ENCODE measurements at regions not wholly inside any gene's neighbourhood (a gene's known extent, or its start where the extent isn't known, plus 50 kb on each side); places are given as distances from the start of the nearest gene placed in this dataset.

- peak in 2 of 8 experiments; percentile 11 to 36 for ATAC-seq (replicated peaks in 6 of 8)
- in situ Hi-C loops (cut with MboI; ENCODE audit: low pct_unique_long_range_greater_than_20kb in 2 of 9, low sequenced_read_pairs in 9 of 9, unreplicated experiment in 9 of 9): no loop called here
- Histone ChIP-seq H3K4me3 (no peak overlapping the region), H3K27ac (no peak overlapping the region), H3K4me1 (replicated peaks in 1 of 2) (peaks cover 5 to 19% of the 10 kb centered on the region in 2 donors)
- 44 to 79% (median 61%) methylated on average over 2 to 6 of the region's 6 CpGs; no CpG with 5 or more reads in 4 of the 10 experiments for WGBS, 10 experiments
These were observed 232.5 kb downstream of the TFAP2C start for GRCh38 chr20:56861590-56861989.

GRCh38 chr20:56865055-56865454, 235.9 kb downstream of the TFAP2C start:
- H3K4me1 ChIP-seq (replicated peaks in 1 of 2): peaks cover 0 to 9% of the 10 kb centered on the region in 2 donors
- peak in 3 of 8 experiments; percentile 16 to 32 (median 25) for ATAC-seq (replicated peaks in 6 of 8)
- 0 to 100% (median 67%) methylated on average over 1 to 6 of the region's 10 CpGs; no CpG with 5 or more reads in 2 of the 10 experiments for WGBS, 10 experiments

GRCh38 chr20:56867128-56867527, 238.0 kb downstream of the TFAP2C start:
- H3K4me1 ChIP-seq (replicated peaks in 1 of 2): no peaks in the 10 kb centered on the region
- no peak for ATAC-seq (replicated peaks in 6 of 8)
- H3K4me3 ChIP-seq: no peak overlapping the region
- WGBS, 10 experiments: 0 to 100% (median 55%) methylated on average over 1 to 2 of the region's 4 CpGs; no CpG with 5 or more reads in 4 of the 10 experiments
- in situ Hi-C loops (cut with MboI; ENCODE audit: low pct_unique_long_range_greater_than_20kb in 2 of 9, low sequenced_read_pairs in 9 of 9, unreplicated experiment in 9 of 9): no loop called here
- no peak overlapping the region for H3K27ac ChIP-seq

More at GRCh38 chr20:56865055-56865454, 235.9 kb downstream of the TFAP2C start:
- in situ Hi-C loops (cut with MboI; ENCODE audit: low pct_unique_long_range_greater_than_20kb in 2 of 9, low sequenced_read_pairs in 9 of 9, unreplicated experiment in 9 of 9): no loop called here
- Histone ChIP-seq H3K4me3 (no peak overlapping the region), H3K27ac (no peak overlapping the region)

GRCh38 chr20:56868746-56869145, 239.6 kb downstream of the TFAP2C start:
- no peak for ATAC-seq (replicated peaks in 6 of 8)
- 7 to 100% (median 67%) methylated on average over 1 to 4 of the region's 4 CpGs for WGBS, 10 experiments
- no peak overlapping the region for H3K27ac ChIP-seq
- H3K4me3 ChIP-seq: no peak overlapping the region
- in situ Hi-C loops (cut with MboI; ENCODE audit: low pct_unique_long_range_greater_than_20kb in 2 of 9, low sequenced_read_pairs in 9 of 9, unreplicated experiment in 9 of 9): no loop called here
- H3K4me1 ChIP-seq (replicated peaks in 1 of 2): no peaks in the 10 kb centered on the region

- in situ Hi-C loops (cut with MboI; ENCODE audit: low pct_unique_long_range_greater_than_20kb in 2 of 9, low sequenced_read_pairs in 9 of 9, unreplicated experiment in 9 of 9): no loop called here
- H3K4me3 ChIP-seq: no peak overlapping the region
- no peak overlapping the region for H3K27ac ChIP-seq
- no peaks in the 10 kb centered on the region for H3K4me1 ChIP-seq (replicated peaks in 1 of 2)
- ATAC-seq (replicated peaks in 6 of 8): no peak
- WGBS, 10 experiments: 88 to 100% (median 100%) methylated on average over 1 to 4 of the region's 5 CpGs; no CpG with 5 or more reads in 4 of the 10 experiments
These were observed 241.2 kb downstream of the TFAP2C start for GRCh38 chr20:56870271-56870670.

- in situ Hi-C loops (cut with MboI; ENCODE audit: low pct_unique_long_range_greater_than_20kb in 2 of 9, low sequenced_read_pairs in 9 of 9, unreplicated experiment in 9 of 9): no loop called here
- no peaks in the 10 kb centered on the region for H3K4me1 ChIP-seq (replicated peaks in 1 of 2)
These were observed 242.6 kb downstream of the TFAP2C start for GRCh38 chr20:56871691-56872090.

GRCh38 chr20:56872620-56873458, 243.7 kb downstream of the TFAP2C start:
- Histone ChIP-seq H3K27ac (no peak overlapping the region), H3K4me3 (no peak overlapping the region), H3K4me1 (replicated peaks in 1 of 2) (no peaks in the 10 kb centered on the region)
- WGBS, 10 experiments: 58 to 74% (median 70%) methylated on average over 2 to 9 of the region's 11 CpGs; no CpG with 5 or more reads in 1 of the 10 experiments
- in situ Hi-C loops (cut with MboI; ENCODE audit: low pct_unique_long_range_greater_than_20kb in 2 of 9, low sequenced_read_pairs in 9 of 9, unreplicated experiment in 9 of 9): no loop called here
- ATAC-seq (replicated peaks in 6 of 8): peak in 3 of 8 experiments; percentile 37 to 66 (median 55)

More at GRCh38 chr20:56871691-56872090, 242.6 kb downstream of the TFAP2C start:
- H3K27ac ChIP-seq: no peak overlapping the region
- ATAC-seq (replicated peaks in 6 of 8): no peak
- WGBS, 10 experiments: 69 to 83% (median 77%) methylated on average over 2 to 9 of the region's 11 CpGs; no CpG with 5 or more reads in 7 of the 10 experiments
- no peak overlapping the region for H3K4me3 ChIP-seq

- 68 to 100% (median 95%) methylated on average over 1 to 18 of the region's 26 CpGs; no CpG with 5 or more reads in 3 of the 10 experiments for WGBS, 10 experiments
- no peak overlapping the region for H3K4me3 ChIP-seq
- in situ Hi-C loops (cut with MboI; ENCODE audit: low pct_unique_long_range_greater_than_20kb in 2 of 9, low sequenced_read_pairs in 9 of 9, unreplicated experiment in 9 of 9): no loop called here
- H3K27ac ChIP-seq: no peak overlapping the region
- no peaks in the 10 kb centered on the region for H3K4me1 ChIP-seq (replicated peaks in 1 of 2)
- no peak for ATAC-seq (replicated peaks in 6 of 8)
These were observed 244.7 kb downstream of the TFAP2C start for GRCh38 chr20:56873836-56874235.

GRCh38 chr20:56875052-56875659, 246.1 kb downstream of the TFAP2C start:
- WGBS, 10 experiments: 0 to 55% (median 36%) methylated on average over 1 to 5 of the region's 6 CpGs; no CpG with 5 or more reads in 6 of the 10 experiments
- in situ Hi-C loops (cut with MboI; ENCODE audit: low pct_unique_long_range_greater_than_20kb in 2 of 9, low sequenced_read_pairs in 9 of 9, unreplicated experiment in 9 of 9): no loop called here
- H3K4me3 ChIP-seq: no peak overlapping the region
- peak in 7 of 8 experiments; percentile 25 to 98 (median 64) for ATAC-seq (replicated peaks in 6 of 8)
- H3K4me1 ChIP-seq (replicated peaks in 1 of 2): no peaks in the 10 kb centered on the region
- H3K27ac ChIP-seq: no peak overlapping the region

GRCh38 chr20:56875803-56876202, 246.7 kb downstream of the TFAP2C start:
- in situ Hi-C loops (cut with MboI; ENCODE audit: low pct_unique_long_range_greater_than_20kb in 2 of 9, low sequenced_read_pairs in 9 of 9, unreplicated experiment in 9 of 9): no loop called here
- Histone ChIP-seq H3K4me1 (replicated peaks in 1 of 2) (no peaks in the 10 kb centered on the region), H3K4me3 (no peak overlapping the region), H3K27ac (no peak overlapping the region)
- no peak for ATAC-seq (replicated peaks in 6 of 8)
- WGBS, 10 experiments: 38 to 100% (median 89%) methylated on average over 1 to 7 of the region's 7 CpGs

GRCh38 chr20:56885521-56885920, 256.4 kb downstream of the TFAP2C start:
- ATAC-seq (replicated peaks in 6 of 8): no peak
- H3K4me3 ChIP-seq: no peak overlapping the region

GRCh38 chr20:56890011-56890410, 260.9 kb downstream of the TFAP2C start:
- 20 to 100% (median 73%) methylated on average over 1 to 11 of the region's 11 CpGs; no CpG with 5 or more reads in 2 of the 10 experiments for WGBS, 10 experiments
- H3K27ac ChIP-seq: no peak overlapping the region
- no peaks in the 10 kb centered on the region for H3K4me1 ChIP-seq (replicated peaks in 1 of 2)
- in situ Hi-C loops (cut with MboI; ENCODE audit: low pct_unique_long_range_greater_than_20kb in 2 of 9, low sequenced_read_pairs in 9 of 9, unreplicated experiment in 9 of 9): no loop called here
- H3K4me3 ChIP-seq: no peak overlapping the region
- ATAC-seq (replicated peaks in 6 of 8): no peak

More at GRCh38 chr20:56885521-56885920, 256.4 kb downstream of the TFAP2C start:
- no peaks in the 10 kb centered on the region for H3K4me1 ChIP-seq (replicated peaks in 1 of 2)
- H3K27ac ChIP-seq: no peak overlapping the region
- WGBS, 10 experiments: 67 to 99% (median 91%) methylated on average over 2 to 12 of the region's 14 CpGs; no CpG with 5 or more reads in 4 of the 10 experiments
- in situ Hi-C loops (cut with MboI; ENCODE audit: low pct_unique_long_range_greater_than_20kb in 2 of 9, low sequenced_read_pairs in 9 of 9, unreplicated experiment in 9 of 9): no loop called here

GRCh38 chr20:56893226-56893917, 264.3 kb downstream of the TFAP2C start:
- no peak overlapping the region for H3K4me3 ChIP-seq
- H3K4me1 ChIP-seq (replicated peaks in 1 of 2): no peaks in the 10 kb centered on the region
- in situ Hi-C loops (cut with MboI; ENCODE audit: low pct_unique_long_range_greater_than_20kb in 2 of 9, low sequenced_read_pairs in 9 of 9, unreplicated experiment in 9 of 9): no loop called here
- 43 to 93% (median 54%) methylated on average over 1 to 5 of the region's 8 CpGs; no CpG with 5 or more reads in 4 of the 10 experiments for WGBS, 10 experiments
- no peak overlapping the region for H3K27ac ChIP-seq
- ATAC-seq (replicated peaks in 6 of 8): peak in 1 of 8 experiments; percentile 33
